ENCODE measurements at regions not wholly inside any gene's neighbourhood (a gene's known extent, or its start where the extent isn't known, plus 50 kb on each side); places are given as distances from the start of the nearest gene placed in this dataset.

GRCh38 chr10:61612450-61612849 lies 50.3 kb upstream of the CABCOCO1 start:
- H4K91ac ChIP-seq (ENCODE audit: low read depth, low read length) = no peak overlapping the region
- H2AK5ac ChIP-seq (ENCODE audit: low read length) = no peak overlapping the region
- no peak overlapping the region for H2BK120ac ChIP-seq (ENCODE audit: insufficient read depth, low read length, poor library complexity)
- no peaks in the 10 kb centered on the region for H3K27me3 ChIP-seq (ENCODE audit: insufficient read depth, low read length)
- H3K14ac ChIP-seq (ENCODE audit: low read length) = no peak overlapping the region
- H3K18ac ChIP-seq (ENCODE audit: low read length) = no peak overlapping the region
- no peak overlapping the region for H2AFZ ChIP-seq (ENCODE audit: insufficient read depth, low read length, poor library complexity)
- no peak overlapping the region for H2BK12ac ChIP-seq (ENCODE audit: low read length)
- no peak overlapping the region for H3K27ac ChIP-seq (ENCODE audit: low read depth, low read length)
- no peak overlapping the region for H3K4me2 ChIP-seq (ENCODE audit: low read length)
- H4K12ac ChIP-seq (ENCODE audit: low read depth, low read length) = no peak overlapping the region
- no peaks in the 10 kb centered on the region for H3K79me2 ChIP-seq (ENCODE audit: control insufficient read depth, insufficient read depth, low read length, poor library complexity)
- no peak overlapping the region for H2BK5ac ChIP-seq (ENCODE audit: low read depth, low read length, poor library complexity)
- H3K9me3 ChIP-seq (ENCODE audit: insufficient read depth, low read depth, low read length) = no peaks in the 10 kb centered on the region
- no peak overlapping the region for H3K23ac ChIP-seq (ENCODE audit: low read length)
- H3K9ac ChIP-seq (ENCODE audit: low read length) = no peak overlapping the region
- H3K4me3 ChIP-seq (ENCODE audit: low read depth, low read length) = no peak overlapping the region
- no peak for DNase-seq
- no peak overlapping the region for H3K4ac ChIP-seq (ENCODE audit: low read depth, low read length)
- no peaks in the 10 kb centered on the region for H3K4me1 ChIP-seq (ENCODE audit: control insufficient read depth in 1 of 2, insufficient read depth in 2 of 2, low read length in 2 of 2)
- no CpG with 5 or more reads among the region's 3 CpGs for WGBS (ENCODE audit: extremely low coverage, insufficient coverage, insufficient read length)
- H4K8ac ChIP-seq (ENCODE audit: low read depth, low read length) = no peak overlapping the region
- H3K36me3 ChIP-seq (ENCODE audit: control insufficient read depth in 1 of 2, insufficient read depth in 2 of 2, low read length in 2 of 2) = no peaks in the 10 kb centered on the region
- H3K79me1 ChIP-seq (ENCODE audit: low read length) = no peaks in the 10 kb centered on the region

- no peak overlapping the region for H3K23ac ChIP-seq (ENCODE audit: low read length)
- H3K18ac ChIP-seq (ENCODE audit: low read length) = no peak overlapping the region
- no peak overlapping the region for H3K4me3 ChIP-seq (ENCODE audit: low read depth, low read length)
- no peak overlapping the region for H2AFZ ChIP-seq (ENCODE audit: insufficient read depth, low read length, poor library complexity)
- no peaks in the 10 kb centered on the region for H3K36me3 ChIP-seq (ENCODE audit: control insufficient read depth in 1 of 2, insufficient read depth in 2 of 2, low read length in 2 of 2)
- H3K79me1 ChIP-seq (ENCODE audit: low read length) = no peaks in the 10 kb centered on the region
- no peak overlapping the region for H4K91ac ChIP-seq (ENCODE audit: low read depth, low read length)
- H3K27ac ChIP-seq (ENCODE audit: low read depth, low read length) = no peak overlapping the region
- H4K12ac ChIP-seq (ENCODE audit: low read depth, low read length) = no peak overlapping the region
- no CpG with 5 or more reads among the region's 2 CpGs for WGBS (ENCODE audit: extremely low coverage, insufficient coverage, insufficient read length)
- no peak overlapping the region for H3K14ac ChIP-seq (ENCODE audit: low read length)
- no peak overlapping the region for H3K9ac ChIP-seq (ENCODE audit: low read length)
- no peak overlapping the region for H2BK12ac ChIP-seq (ENCODE audit: low read length)
- no peaks in the 10 kb centered on the region for H3K27me3 ChIP-seq (ENCODE audit: insufficient read depth, low read length)
- no peak overlapping the region for H2AK5ac ChIP-seq (ENCODE audit: low read length)
- DNase-seq = no peak
- H2BK5ac ChIP-seq (ENCODE audit: low read depth, low read length, poor library complexity) = no peak overlapping the region
- no peaks in the 10 kb centered on the region for H3K9me3 ChIP-seq (ENCODE audit: insufficient read depth, low read depth, low read length)
- no peak overlapping the region for H2BK120ac ChIP-seq (ENCODE audit: insufficient read depth, low read length, poor library complexity)
- H3K4me2 ChIP-seq (ENCODE audit: low read length) = no peak overlapping the region
- no peaks in the 10 kb centered on the region for H3K79me2 ChIP-seq (ENCODE audit: control insufficient read depth, insufficient read depth, low read length, poor library complexity)
- H3K4me1 ChIP-seq (ENCODE audit: control insufficient read depth in 1 of 2, insufficient read depth in 2 of 2, low read length in 2 of 2) = no peaks in the 10 kb centered on the region
- no peak overlapping the region for H4K8ac ChIP-seq (ENCODE audit: low read depth, low read length)
- H3K4ac ChIP-seq (ENCODE audit: low read depth, low read length) = no peak overlapping the region
Observed at GRCh38 chr10:61612009-61612408, 50.7 kb upstream of the CABCOCO1 start.

GRCh38 chr10:61609701-61610100 lies 53.0 kb upstream of the CABCOCO1 start:
- Histone ChIP-seq H2AK5ac (ENCODE audit: low read length) (no peak overlapping the region), H3K4me3 (ENCODE audit: low read depth, low read length) (no peak overlapping the region), H4K8ac (ENCODE audit: low read depth, low read length) (no peak overlapping the region), H3K9me3 (ENCODE audit: insufficient read depth, low read depth, low read length) (no peaks in the 10 kb centered on the region), H2AFZ (ENCODE audit: insufficient read depth, low read length, poor library complexity) (no peak overlapping the region), H3K36me3 (ENCODE audit: control insufficient read depth in 1 of 2, insufficient read depth in 2 of 2, low read length in 2 of 2) (no peaks in the 10 kb centered on the region), H4K91ac (ENCODE audit: low read depth, low read length) (no peak overlapping the region), H3K9ac (ENCODE audit: low read length) (no peak overlapping the region), H3K4me2 (ENCODE audit: low read length) (no peak overlapping the region), H3K14ac (ENCODE audit: low read length) (no peak overlapping the region), H3K18ac (ENCODE audit: low read length) (no peak overlapping the region), H2BK120ac (ENCODE audit: insufficient read depth, low read length, poor library complexity) (no peak overlapping the region), H3K27ac (ENCODE audit: low read depth, low read length) (no peak overlapping the region), H3K27me3 (ENCODE audit: insufficient read depth, low read length) (no peaks in the 10 kb centered on the region), H3K79me1 (ENCODE audit: low read length) (no peaks in the 10 kb centered on the region), H4K12ac (ENCODE audit: low read depth, low read length) (no peak overlapping the region), H3K4ac (ENCODE audit: low read depth, low read length) (no peak overlapping the region), H3K23ac (ENCODE audit: low read length) (no peak overlapping the region), H2BK12ac (ENCODE audit: low read length) (no peak overlapping the region), H3K4me1 (ENCODE audit: control insufficient read depth in 1 of 2, insufficient read depth in 2 of 2, low read length in 2 of 2) (no peaks in the 10 kb centered on the region), H3K79me2 (ENCODE audit: control insufficient read depth, insufficient read depth, low read length, poor library complexity) (no peaks in the 10 kb centered on the region), H2BK5ac (ENCODE audit: low read depth, low read length, poor library complexity) (no peak overlapping the region)
- no CpG with 5 or more reads among the region's 1 CpG for WGBS (ENCODE audit: extremely low coverage, insufficient coverage, insufficient read length)
- no peak for DNase-seq

GRCh38 chr10:61608255-61609033 lies 54.3 kb upstream of the CABCOCO1 start:
- H4K8ac ChIP-seq (ENCODE audit: low read depth, low read length) = no peak overlapping the region
- H3K4me1 ChIP-seq (ENCODE audit: control insufficient read depth in 1 of 2, insufficient read depth in 2 of 2, low read length in 2 of 2) = no peaks in the 10 kb centered on the region
- H2BK5ac ChIP-seq (ENCODE audit: low read depth, low read length, poor library complexity) = no peak overlapping the region
- no peak overlapping the region for H2BK12ac ChIP-seq (ENCODE audit: low read length)
- H3K27me3 ChIP-seq (ENCODE audit: insufficient read depth, low read length) = no peaks in the 10 kb centered on the region
- no peak for DNase-seq
- no peak overlapping the region for H3K4me3 ChIP-seq (ENCODE audit: low read depth, low read length)
- H3K79me1 ChIP-seq (ENCODE audit: low read length) = no peaks in the 10 kb centered on the region
- no peak overlapping the region for H3K14ac ChIP-seq (ENCODE audit: low read length)
- no peak overlapping the region for H2BK120ac ChIP-seq (ENCODE audit: insufficient read depth, low read length, poor library complexity)
- H2AFZ ChIP-seq (ENCODE audit: insufficient read depth, low read length, poor library complexity) = no peak overlapping the region
- no peak overlapping the region for H3K4ac ChIP-seq (ENCODE audit: low read depth, low read length)
- H4K91ac ChIP-seq (ENCODE audit: low read depth, low read length) = no peak overlapping the region
- H3K18ac ChIP-seq (ENCODE audit: low read length) = no peak overlapping the region
- no peaks in the 10 kb centered on the region for H3K79me2 ChIP-seq (ENCODE audit: control insufficient read depth, insufficient read depth, low read length, poor library complexity)
- no peaks in the 10 kb centered on the region for H3K36me3 ChIP-seq (ENCODE audit: control insufficient read depth in 1 of 2, insufficient read depth in 2 of 2, low read length in 2 of 2)
- H3K23ac ChIP-seq (ENCODE audit: low read length) = no peak overlapping the region
- no peak overlapping the region for H3K27ac ChIP-seq (ENCODE audit: low read depth, low read length)
- no peak overlapping the region for H3K4me2 ChIP-seq (ENCODE audit: low read length)
- H3K9me3 ChIP-seq (ENCODE audit: insufficient read depth, low read depth, low read length) = no peaks in the 10 kb centered on the region
- H3K9ac ChIP-seq (ENCODE audit: low read length) = no peak overlapping the region
- H2AK5ac ChIP-seq (ENCODE audit: low read length) = no peak overlapping the region
- no CpG with 5 or more reads among the region's 8 CpGs for WGBS (ENCODE audit: extremely low coverage, insufficient coverage, insufficient read length)
- H4K12ac ChIP-seq (ENCODE audit: low read depth, low read length) = no peak overlapping the region
